SK-N-SH treated with all-trans-retinoic acid at 6 μM for 48 hours (cell line): ENCODE measurements at regions not wholly inside any gene's neighbourhood (a gene's known extent, or its start where the extent isn't known, plus 50 kb on each side); places are given as distances from the start of the nearest gene placed in this dataset.

Source experiments
- ARNTL ChIP-seq: fragments of 450-650 bp; formaldehyde crosslinking; IDR thresholded peaks from 2 replicates; pipeline ENCODE4 v1.5.0; 2020; ENCODE audit warnings: low read depth, mild to moderate bottlenecking, moderate library complexity, borderline replicate concordance
- CREB5 ChIP-seq: fragments of 250-450 bp; sonication (Bioruptor Pico); IDR thresholded peaks from 2 replicates; pipeline ENCODE4 v1.5.1; 2020; ENCODE audit warnings: low read depth, mild to moderate bottlenecking, moderate library complexity
- CSRNP3 ChIP-seq: fragments of 250-450 bp; sonication (Bioruptor Pico); IDR thresholded peaks from 2 replicates; pipeline ENCODE4 v1.5.1; 2021; ENCODE audit warnings: mild to moderate bottlenecking, moderate library complexity
- ISL1 ChIP-seq: fragments of 250-450 bp; sonication (Bioruptor Pico); IDR thresholded peaks from 2 replicates; pipeline ENCODE4 v2.1.2; 2022; ENCODE audit warnings: mild to moderate bottlenecking, moderate library complexity
- OSR1 ChIP-seq: fragments of 250-450 bp; sonication (Bioruptor Pico); IDR thresholded peaks from 2 replicates; pipeline ENCODE4 v1.8.0; 2022; ENCODE audit warnings: moderate library complexity, mild to moderate bottlenecking, inconsistent platforms
- PPARA ChIP-seq: fragments of 250-450 bp; sonication (Bioruptor Pico); IDR thresholded peaks from 2 replicates; pipeline ENCODE4 v1.5.0; 2020; ENCODE audit warnings: mild to moderate bottlenecking, borderline replicate concordance
- RARB ChIP-seq: fragments of 250-450 bp; sonication (Bioruptor Pico); IDR thresholded peaks from 2 replicates; pipeline ENCODE4 v1.8.0; 2021; ENCODE audit warnings: mild to moderate bottlenecking, moderate library complexity
- SNAI2 ChIP-seq: fragments of 250-450 bp; sonication (Bioruptor Pico); IDR thresholded peaks from 2 replicates; pipeline ENCODE4 v1.5.0; 2020; ENCODE audit warnings: mild to moderate bottlenecking, moderate library complexity
- ZFP3 ChIP-seq: fragments of 250-450 bp; sonication (Bioruptor Pico); IDR thresholded peaks from 2 replicates; pipeline ENCODE4 v1.5.0; 2020; ENCODE audit warnings: mild to moderate bottlenecking, moderate library complexity
- ZNF565 ChIP-seq: fragments of 450-650 bp; formaldehyde crosslinking; conservative IDR thresholded peaks from 2 replicates; pipeline ENCODE4 v1.5.0; 2020; ENCODE audit warnings: low read depth, mild to moderate bottlenecking, moderate library complexity
- ZNF70 ChIP-seq: fragments of 450-650 bp; formaldehyde crosslinking; IDR thresholded peaks from 2 replicates; pipeline ENCODE4 v1.5.0; 2020; ENCODE audit warnings: mild to moderate bottlenecking, moderate library complexity
- TF ChIP-seq, protein P1 (sequence below): fragments of 250-450 bp; sonication (Bioruptor Pico); IDR thresholded peaks from 2 replicates; pipeline ENCODE4 v1.8.0; 2020; ENCODE audit warnings: mild to moderate bottlenecking, moderate library complexity, borderline replicate concordance

DNA sequence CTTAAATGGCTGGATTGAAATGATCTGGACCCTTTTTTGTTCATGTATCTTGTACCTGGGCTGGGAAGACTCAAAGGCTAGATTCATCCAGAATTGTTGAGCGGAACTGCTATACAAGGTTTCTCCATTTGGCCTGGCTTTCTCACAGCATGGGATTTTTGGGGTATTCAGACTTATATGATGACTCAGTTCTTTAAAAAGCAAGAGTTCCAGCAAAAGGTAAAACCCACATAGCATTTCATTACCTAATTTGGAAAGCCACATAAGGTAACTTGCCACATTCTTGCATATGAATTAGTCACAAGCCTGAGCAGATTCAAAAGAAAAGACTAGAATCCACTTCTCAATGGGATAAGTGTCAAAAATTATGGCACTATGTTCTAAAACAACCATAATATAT lies 137.4 kb downstream of the HGF start:
- TF ChIP-seq OSR1 (CRISPR knock-in tag) (no peak), ZNF565 (CRISPR knock-in tag) (no peak), ARNTL (CRISPR knock-in tag) (no peak), CREB5 (no peak), ZNF70 (no peak), ZFP3 (CRISPR knock-in tag) (no peak), ISL1 (no peak), RARB (CRISPR knock-in tag) (no peak), PPARA (CRISPR knock-in tag) (no peak), SNAI2 (CRISPR knock-in tag) (peak; percentile 50; the same call in 1 of the 2 replicates), CSRNP3 (CRISPR knock-in tag) (no peak)
- TF ChIP-seq, protein P1, sequence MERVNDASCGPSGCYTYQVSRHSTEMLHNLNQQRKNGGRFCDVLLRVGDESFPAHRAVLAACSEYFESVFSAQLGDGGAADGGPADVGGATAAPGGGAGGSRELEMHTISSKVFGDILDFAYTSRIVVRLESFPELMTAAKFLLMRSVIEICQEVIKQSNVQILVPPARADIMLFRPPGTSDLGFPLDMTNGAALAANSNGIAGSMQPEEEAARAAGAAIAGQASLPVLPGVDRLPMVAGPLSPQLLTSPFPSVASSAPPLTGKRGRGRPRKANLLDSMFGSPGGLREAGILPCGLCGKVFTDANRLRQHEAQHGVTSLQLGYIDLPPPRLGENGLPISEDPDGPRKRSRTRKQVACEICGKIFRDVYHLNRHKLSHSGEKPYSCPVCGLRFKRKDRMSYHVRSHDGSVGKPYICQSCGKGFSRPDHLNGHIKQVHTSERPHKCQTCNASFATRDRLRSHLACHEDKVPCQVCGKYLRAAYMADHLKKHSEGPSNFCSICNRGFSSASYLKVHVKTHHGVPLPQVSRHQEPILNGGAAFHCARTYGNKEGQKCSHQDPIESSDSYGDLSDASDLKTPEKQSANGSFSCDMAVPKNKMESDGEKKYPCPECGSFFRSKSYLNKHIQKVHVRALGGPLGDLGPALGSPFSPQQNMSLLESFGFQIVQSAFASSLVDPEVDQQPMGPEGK (CRISPR knock-in tag): no peak
